Keratinocyte (primary cell): ENCODE measurements at regions not wholly inside any gene's neighbourhood (a gene's known extent, or its start where the extent isn't known, plus 50 kb on each side); places are given as distances from the start of the nearest gene placed in this dataset.
A peak's percentile ranks its signal among the peaks of the same experiment; 100 is the strongest.
"Not testable (repeated sequence)": the region's sequence is repeated elsewhere in the genome, so short reads cannot be mapped to it uniquely, and the experiment has no call there.

Experiments
- DNase-seq: peaks from one replicate; pipeline ENCODE4 v3.0.0-alpha.2; 2011; ENCODE audit warnings: low read depth, missing footprints, low spot score
- FAIRE-seq: peaks from 2 replicates; lab custom pipeline; 2011; peaks lifted over from hg19 to GRCh38; lab: Jason Lieb, UNC
- H2AFZ ChIP-seq: 2 replicates; pipeline ENCODE4 v1.6.0; 2012; ENCODE audit warnings: low read length, control low read depth, inconsistent platforms; ENCODE audit not compliant: control insufficient read depth
- H3K27ac ChIP-seq: 2 replicates; pipeline ENCODE4 v1.5.1; 2011; ENCODE audit warnings: low read length; ENCODE audit not compliant: control insufficient read depth, insufficient read depth
- H3K27me3 ChIP-seq: 3 replicates; pipeline ENCODE4 v1.6.0; 2011; ENCODE audit warnings: low read length; ENCODE audit not compliant: control insufficient read depth, insufficient read depth; ENCODE audit errors: extremely low read depth
- H3K36me3 ChIP-seq, 2 experiments: 2 replicates in 1 of 2; 3 replicates in 1 of 2; pipeline ENCODE4 v1.5.1; 2011; ENCODE audit warnings: low read length in 2 of 2, mild to moderate bottlenecking in 1 of 2; ENCODE audit not compliant: control insufficient read depth in 2 of 2, insufficient read depth in 2 of 2; ENCODE audit errors: extremely low read depth in 1 of 2
- H3K4me1 ChIP-seq: 3 replicates; pipeline ENCODE4 v1.5.1; 2011; ENCODE audit warnings: low read length; ENCODE audit not compliant: control insufficient read depth, insufficient read depth; ENCODE audit errors: extremely low read depth
- H3K4me2 ChIP-seq: 3 replicates; pipeline ENCODE4 v1.6.0; 2011; ENCODE audit warnings: low read depth, low read length; ENCODE audit not compliant: control insufficient read depth, insufficient read depth; ENCODE audit errors: extremely low read depth
- H3K4me3 ChIP-seq, 3 experiments: fragments of 200-600 bp in 1 of 3; sonication (generic) in 1 of 3; 2 replicates in 2 of 3; 3 replicates in 1 of 3; pipeline ENCODE4 v1.5.1; 2011 to 2016; ENCODE audit warnings: low read length in 3 of 3, mild to moderate bottlenecking in 3 of 3, control low read depth in 2 of 3, inconsistent platforms in 1 of 3, low read depth in 1 of 3, mixed read lengths in 1 of 3, mixed run types in 1 of 3, moderate library complexity in 1 of 3; ENCODE audit not compliant: control insufficient read depth in 2 of 3, insufficient read depth in 2 of 3; ENCODE audit errors: extremely low read depth in 1 of 3
- H3K79me2 ChIP-seq: 2 replicates; pipeline ENCODE4 v1.6.0; 2012; ENCODE audit warnings: low read length; ENCODE audit not compliant: control insufficient read depth, insufficient read depth
- H3K9ac ChIP-seq: 3 replicates; pipeline ENCODE4 v1.6.0; 2011; ENCODE audit warnings: low read length; ENCODE audit not compliant: control insufficient read depth, insufficient read depth; ENCODE audit errors: extremely low read depth
- H3K9me1 ChIP-seq: 3 replicates; pipeline ENCODE4 v1.6.0; 2011; ENCODE audit warnings: low read length; ENCODE audit not compliant: control insufficient read depth, insufficient read depth; ENCODE audit errors: extremely low read depth
- H3K9me3 ChIP-seq: 2 replicates; pipeline ENCODE4 v1.5.1; 2012; ENCODE audit warnings: low read depth, low read length; ENCODE audit not compliant: control insufficient read depth
- H4K20me1 ChIP-seq: 3 replicates; pipeline ENCODE4 v1.6.0; 2011; ENCODE audit warnings: low read length; ENCODE audit not compliant: control insufficient read depth, insufficient read depth; ENCODE audit errors: extremely low read depth
- EZH2 ChIP-seq: IDR thresholded peaks from one replicate; pipeline ENCODE4 v1.6.1; 2012; ENCODE audit warnings: inconsistent platforms, mild to moderate bottlenecking, low read length, moderate library complexity
- dilution Hi-C: fragments of 300-500 bp; cut with MboI; formaldehyde crosslinking; loops from one replicate; pipeline ENCODE4 v1.7.0; 2020; ENCODE audit warnings: low sequenced_read_pairs; ENCODE audit not compliant: extremely low pct_ligation_motif_present
- TF ChIP-seq, protein P1 (sequence below), 3 experiments: IDR thresholded peaks in 1 of 3; conservative IDR thresholded peaks in 1 of 3; optimal IDR thresholded peaks in 1 of 3; 2 replicates in 2 of 3; 3 replicates in 1 of 3; pipeline versions ENCODE3 to v1.5.1; 2011; ENCODE audit warnings: low read length in 3 of 3, mild to moderate bottlenecking in 3 of 3, moderate library complexity in 2 of 3, control low read depth in 1 of 3, inconsistent platforms in 1 of 3; ENCODE audit not compliant: insufficient read depth in 2 of 3; ENCODE audit errors: extremely low read depth in 1 of 3

DNA sequence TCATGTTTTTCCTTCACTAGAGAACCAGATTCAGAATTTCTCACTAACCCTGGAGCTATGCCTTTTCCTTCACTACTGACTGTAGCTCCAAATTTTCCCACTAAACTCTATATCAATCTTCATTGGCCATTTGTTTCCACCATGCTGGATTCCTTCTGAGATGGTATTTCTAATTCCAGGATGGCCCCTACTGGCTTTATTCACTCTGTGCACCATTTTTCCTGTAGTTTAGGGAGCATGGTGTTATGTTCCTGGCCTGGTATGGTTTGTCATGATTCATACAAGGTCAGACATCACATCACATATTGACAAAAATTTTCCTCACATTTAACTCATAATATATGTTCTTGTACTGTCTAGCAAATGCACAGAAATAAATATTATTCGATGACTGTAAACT is 229.2 kb upstream of the TFPI start:
- FAIRE-seq (no peak), DNase-seq (no peak)
- no peaks in the 10 kb centered on the region for H3K27me3 ChIP-seq
- H3K9ac ChIP-seq: no peak overlapping the region
- H2AFZ ChIP-seq: no peak overlapping the region
- TF ChIP-seq, protein P1, sequence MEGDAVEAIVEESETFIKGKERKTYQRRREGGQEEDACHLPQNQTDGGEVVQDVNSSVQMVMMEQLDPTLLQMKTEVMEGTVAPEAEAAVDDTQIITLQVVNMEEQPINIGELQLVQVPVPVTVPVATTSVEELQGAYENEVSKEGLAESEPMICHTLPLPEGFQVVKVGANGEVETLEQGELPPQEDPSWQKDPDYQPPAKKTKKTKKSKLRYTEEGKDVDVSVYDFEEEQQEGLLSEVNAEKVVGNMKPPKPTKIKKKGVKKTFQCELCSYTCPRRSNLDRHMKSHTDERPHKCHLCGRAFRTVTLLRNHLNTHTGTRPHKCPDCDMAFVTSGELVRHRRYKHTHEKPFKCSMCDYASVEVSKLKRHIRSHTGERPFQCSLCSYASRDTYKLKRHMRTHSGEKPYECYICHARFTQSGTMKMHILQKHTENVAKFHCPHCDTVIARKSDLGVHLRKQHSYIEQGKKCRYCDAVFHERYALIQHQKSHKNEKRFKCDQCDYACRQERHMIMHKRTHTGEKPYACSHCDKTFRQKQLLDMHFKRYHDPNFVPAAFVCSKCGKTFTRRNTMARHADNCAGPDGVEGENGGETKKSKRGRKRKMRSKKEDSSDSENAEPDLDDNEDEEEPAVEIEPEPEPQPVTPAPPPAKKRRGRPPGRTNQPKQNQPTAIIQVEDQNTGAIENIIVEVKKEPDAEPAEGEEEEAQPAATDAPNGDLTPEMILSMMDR (optimal IDR thresholded peaks at IDR 0.05 in 1 of 3, IDR thresholded peaks at IDR 0.05 in 1 of 3, conservative IDR thresholded peaks at IDR 0.05 in 1 of 3; ENCODE audit: extremely low read depth in 1 of 3, insufficient read depth in 2 of 3, low read length in 3 of 3): peak in 2 of 3 experiments; percentile 28 to 43
- TF ChIP-seq EZH2: no peak
- dilution Hi-C loops: no loop called here
- no peaks in the 10 kb centered on the region for H3K36me3 ChIP-seq
- no peak overlapping the region for H3K4me3 ChIP-seq
- no peaks in the 10 kb centered on the region for H3K79me2 ChIP-seq
- H4K20me1 ChIP-seq: no peaks in the 10 kb centered on the region
- no peak overlapping the region for H3K27ac ChIP-seq
- H3K9me3 ChIP-seq: no peaks in the 10 kb centered on the region
- no peaks in the 10 kb centered on the region for H3K9me1 ChIP-seq
- H3K4me2 ChIP-seq: no peak overlapping the region
- no peaks in the 10 kb centered on the region for H3K4me1 ChIP-seq

DNA sequence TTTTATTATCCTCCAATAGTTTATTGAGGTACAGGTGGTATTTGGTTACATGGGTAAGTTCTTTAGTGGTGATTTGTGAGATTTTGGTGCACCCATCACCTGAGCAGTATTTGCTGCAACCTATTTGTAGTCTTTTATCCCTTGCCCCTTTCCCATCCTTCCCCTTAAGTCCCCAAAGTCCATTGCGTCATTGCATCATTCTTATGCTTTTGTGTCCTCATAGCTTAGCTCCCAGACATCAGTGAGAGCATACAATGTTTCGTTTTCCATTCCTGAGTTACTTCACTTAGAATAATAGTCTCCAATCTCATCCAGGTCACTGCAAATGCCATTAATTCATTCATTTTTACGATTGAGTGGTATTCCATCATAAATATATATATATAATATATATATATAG is 229.9 kb upstream of the TFPI start:
- DNase-seq, H3K79me2 ChIP-seq, H3K9me1 ChIP-seq, dilution Hi-C loops, H2AFZ ChIP-seq, H3K36me3 ChIP-seq, H3K4me1 ChIP-seq, H3K27ac ChIP-seq, H3K9ac ChIP-seq, FAIRE-seq, H3K27me3 ChIP-seq, H3K4me3 ChIP-seq, H3K4me2 ChIP-seq, H4K20me1 ChIP-seq, H3K9me3 ChIP-seq: not testable (repeated sequence)

GRCh38 chr2:187799601-187800000 is 245.4 kb upstream of the TFPI start:
- Histone ChIP-seq H3K27ac (no peak overlapping the region), H3K9me3 (no peaks in the 10 kb centered on the region), H3K4me2 (no peak overlapping the region), H3K9me1 (no peaks in the 10 kb centered on the region), H3K27me3 (no peaks in the 10 kb centered on the region), H3K36me3 (no peaks in the 10 kb centered on the region), H3K79me2 (no peaks in the 10 kb centered on the region), H2AFZ (no peak overlapping the region), H3K9ac (no peak overlapping the region), H3K4me1 (no peaks in the 10 kb centered on the region), H3K4me3 (no peak overlapping the region), H4K20me1 (no peaks in the 10 kb centered on the region)
- FAIRE-seq: no peak
- DNase-seq: no peak
- TF ChIP-seq, protein P1 (optimal IDR thresholded peaks at IDR 0.05 in 1 of 3, IDR thresholded peaks at IDR 0.05 in 1 of 3, conservative IDR thresholded peaks at IDR 0.05 in 1 of 3; ENCODE audit: extremely low read depth in 1 of 3, insufficient read depth in 2 of 3, low read length in 3 of 3): no peak
- no peak for TF ChIP-seq EZH2
- dilution Hi-C loops: no loop called here
